GM21528 (cell line): ENCODE measurements at regions not wholly inside any gene's neighbourhood (a gene's known extent, or its start where the extent isn't known, plus 50 kb on each side); places are given as distances from the start of the nearest gene placed in this dataset.

Experiments used
- ATAC-seq: cut with Tn5 transposase; IDR thresholded peaks from one replicate; pipeline ENCODE4 v1.9.1; 2021; ENCODE audit warnings: mild to moderate bottlenecking, moderate library complexity; ENCODE audit not compliant: unreplicated experiment, low FRiP score

DNA sequence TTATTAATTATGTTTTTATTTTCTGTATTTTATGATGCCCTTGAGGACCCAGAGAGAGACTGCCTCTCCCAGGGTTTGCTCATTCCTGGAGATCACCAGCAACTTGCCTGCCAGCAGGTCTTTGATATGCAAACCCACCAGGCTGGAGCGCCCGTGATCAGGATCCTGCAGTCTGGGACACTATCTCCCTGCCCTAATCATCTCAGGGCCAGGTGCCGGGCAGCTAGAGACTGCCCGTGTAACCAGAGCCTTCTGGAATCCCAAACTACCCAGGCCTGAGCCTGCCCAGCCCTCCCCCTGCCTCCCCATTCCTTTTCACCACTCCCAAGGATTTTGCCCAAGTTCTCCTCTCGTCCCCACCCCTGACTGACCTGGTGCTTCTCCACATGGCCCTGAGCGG is 52.2 kb upstream of the B3GAT1 start:
- no peak for ATAC-seq

DNA sequence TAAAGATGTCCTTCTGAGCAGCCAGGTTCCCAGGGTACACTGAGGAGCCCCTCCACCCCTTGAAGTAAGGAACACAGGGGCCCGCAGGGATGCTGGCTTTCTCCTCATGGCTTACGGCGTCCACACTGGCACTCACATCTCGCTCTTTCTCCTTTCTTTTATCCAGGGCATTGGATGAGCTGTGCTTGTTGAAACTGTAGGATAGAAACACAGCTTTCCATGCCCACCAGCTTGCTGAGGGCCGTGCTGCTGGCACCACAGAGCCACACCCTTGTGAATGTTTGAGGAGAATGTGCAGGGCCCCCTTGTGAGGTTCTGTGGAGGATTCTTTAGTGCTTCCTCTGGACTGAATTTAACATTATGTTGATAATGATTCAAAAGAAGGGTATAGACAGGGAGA is 51.7 kb upstream of the B3GAT1 start:
- ATAC-seq: no peak
